NB4 (cell line): ENCODE measurements at regions not wholly inside any gene's neighbourhood (a gene's known extent, or its start where the extent isn't known, plus 50 kb on each side); places are given as distances from the start of the nearest gene placed in this dataset.

ENCODE experiments used
- DNase-seq: peaks from one replicate; pipeline ENCODE4 v3.0.0; 2010; ENCODE audit warnings: low read depth
- H3K4me3 ChIP-seq: one replicate; pipeline ENCODE4 v1.5.1; 2011; ENCODE audit warnings: mild to moderate bottlenecking, low read depth, low read length, moderate library complexity
- MYC ChIP-seq: IDR thresholded peaks from 2 replicates; pipeline ENCODE4 v1.6.1; 2011; ENCODE audit warnings: low read depth, low read length
- POLR2A ChIP-seq: IDR thresholded peaks from 2 replicates; pipeline ENCODE4 v1.6.1; 2011; ENCODE audit warnings: mild to moderate bottlenecking; ENCODE audit not compliant: insufficient read length; ENCODE audit errors: extremely low read depth
- TF ChIP-seq, protein P1 (sequence below): IDR thresholded peaks from one replicate; pipeline ENCODE4 v1.5.1; 2012; ENCODE audit warnings: low read depth, low read length
- TF ChIP-seq, protein P2 (sequence below): IDR thresholded peaks from 2 replicates; pipeline ENCODE4 v1.6.1; 2011; ENCODE audit warnings: low read depth, low read length

DNA sequence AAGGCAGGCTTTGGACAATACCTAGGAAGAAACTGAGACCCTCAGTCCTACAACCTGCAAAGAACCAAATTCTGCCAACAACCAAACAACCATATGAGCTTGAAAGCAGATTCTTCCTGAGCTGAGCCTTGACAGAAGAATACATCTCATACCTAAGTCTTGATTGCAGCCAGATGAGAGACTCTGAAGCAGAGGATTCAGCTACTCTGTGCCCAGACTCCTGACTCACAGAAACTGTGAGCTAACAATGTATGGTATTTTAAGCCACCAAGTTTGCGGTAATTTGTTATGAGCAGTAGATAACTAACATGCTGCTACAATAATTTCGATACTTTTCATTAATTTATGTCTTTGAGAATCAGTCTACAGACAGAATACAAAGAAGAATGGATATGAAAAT lies 325.1 kb upstream of the CBLB start:
- TF ChIP-seq MYC (no peak), POLR2A (no peak)
- TF ChIP-seq, protein P1, sequence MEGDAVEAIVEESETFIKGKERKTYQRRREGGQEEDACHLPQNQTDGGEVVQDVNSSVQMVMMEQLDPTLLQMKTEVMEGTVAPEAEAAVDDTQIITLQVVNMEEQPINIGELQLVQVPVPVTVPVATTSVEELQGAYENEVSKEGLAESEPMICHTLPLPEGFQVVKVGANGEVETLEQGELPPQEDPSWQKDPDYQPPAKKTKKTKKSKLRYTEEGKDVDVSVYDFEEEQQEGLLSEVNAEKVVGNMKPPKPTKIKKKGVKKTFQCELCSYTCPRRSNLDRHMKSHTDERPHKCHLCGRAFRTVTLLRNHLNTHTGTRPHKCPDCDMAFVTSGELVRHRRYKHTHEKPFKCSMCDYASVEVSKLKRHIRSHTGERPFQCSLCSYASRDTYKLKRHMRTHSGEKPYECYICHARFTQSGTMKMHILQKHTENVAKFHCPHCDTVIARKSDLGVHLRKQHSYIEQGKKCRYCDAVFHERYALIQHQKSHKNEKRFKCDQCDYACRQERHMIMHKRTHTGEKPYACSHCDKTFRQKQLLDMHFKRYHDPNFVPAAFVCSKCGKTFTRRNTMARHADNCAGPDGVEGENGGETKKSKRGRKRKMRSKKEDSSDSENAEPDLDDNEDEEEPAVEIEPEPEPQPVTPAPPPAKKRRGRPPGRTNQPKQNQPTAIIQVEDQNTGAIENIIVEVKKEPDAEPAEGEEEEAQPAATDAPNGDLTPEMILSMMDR: no peak
- TF ChIP-seq, protein P2, sequence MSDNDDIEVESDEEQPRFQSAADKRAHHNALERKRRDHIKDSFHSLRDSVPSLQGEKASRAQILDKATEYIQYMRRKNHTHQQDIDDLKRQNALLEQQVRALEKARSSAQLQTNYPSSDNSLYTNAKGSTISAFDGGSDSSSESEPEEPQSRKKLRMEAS: no peak
- no peak overlapping the region for H3K4me3 ChIP-seq
- no peak for DNase-seq

DNA sequence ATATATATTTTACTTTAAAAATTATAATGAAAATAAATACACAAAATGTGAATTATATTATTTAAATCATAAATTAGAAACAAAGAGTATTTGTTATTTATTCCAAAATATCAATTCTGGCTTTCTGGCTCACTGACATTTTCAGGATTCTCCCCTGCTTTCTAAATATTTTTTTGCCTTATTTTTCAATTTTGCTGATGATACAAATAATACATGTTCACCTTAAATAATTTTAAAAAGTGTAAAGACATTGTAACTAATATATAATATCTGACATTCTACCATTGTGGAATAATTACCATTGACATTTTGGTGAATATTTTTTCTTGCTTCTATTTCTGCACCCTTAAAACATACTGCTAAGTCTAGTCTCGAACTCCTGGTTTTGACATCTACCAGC lies 325.9 kb upstream of the CBLB start:
- DNase-seq: no peak
- H3K4me3 ChIP-seq: no peak overlapping the region
- TF ChIP-seq POLR2A: no peak
- no peak for TF ChIP-seq MYC
- TF ChIP-seq, protein P1: no peak
- TF ChIP-seq, protein P2: no peak

DNA sequence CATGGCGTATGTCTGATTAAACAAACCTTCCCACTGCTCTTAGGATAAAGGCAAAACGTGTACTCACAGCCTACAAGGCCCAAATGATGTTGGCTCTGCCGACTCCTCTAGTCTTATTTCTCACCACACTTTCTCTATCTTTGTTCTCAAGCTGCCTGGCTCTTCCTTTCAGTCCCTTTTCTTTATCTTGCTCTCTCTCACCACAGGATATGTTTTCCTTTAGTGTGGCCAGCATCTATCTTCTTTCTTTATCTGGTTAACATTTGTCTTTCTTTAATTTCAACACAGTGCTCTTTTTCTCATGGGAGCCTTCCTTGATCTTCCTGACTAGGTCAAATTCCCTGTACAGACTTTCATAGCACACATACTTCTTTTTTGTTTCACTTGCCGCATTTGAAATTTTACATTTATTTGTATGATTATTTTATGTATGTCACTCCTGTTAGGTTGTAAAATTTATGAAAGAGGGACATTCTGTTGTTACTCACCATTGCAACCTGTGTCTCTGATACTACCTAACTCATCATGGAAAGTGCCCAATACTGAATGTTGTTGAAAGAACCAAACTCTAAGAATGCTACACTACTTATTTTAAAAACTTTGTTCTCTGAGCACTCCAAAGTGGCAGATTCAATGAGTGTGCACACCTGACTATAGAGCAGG lies 328.9 kb upstream of the CBLB start:
- TF ChIP-seq, protein P2: no peak
- no peak for TF ChIP-seq POLR2A
- TF ChIP-seq MYC: no peak
- TF ChIP-seq, protein P1: no peak
- no peak for DNase-seq
- no peak overlapping the region for H3K4me3 ChIP-seq

DNA sequence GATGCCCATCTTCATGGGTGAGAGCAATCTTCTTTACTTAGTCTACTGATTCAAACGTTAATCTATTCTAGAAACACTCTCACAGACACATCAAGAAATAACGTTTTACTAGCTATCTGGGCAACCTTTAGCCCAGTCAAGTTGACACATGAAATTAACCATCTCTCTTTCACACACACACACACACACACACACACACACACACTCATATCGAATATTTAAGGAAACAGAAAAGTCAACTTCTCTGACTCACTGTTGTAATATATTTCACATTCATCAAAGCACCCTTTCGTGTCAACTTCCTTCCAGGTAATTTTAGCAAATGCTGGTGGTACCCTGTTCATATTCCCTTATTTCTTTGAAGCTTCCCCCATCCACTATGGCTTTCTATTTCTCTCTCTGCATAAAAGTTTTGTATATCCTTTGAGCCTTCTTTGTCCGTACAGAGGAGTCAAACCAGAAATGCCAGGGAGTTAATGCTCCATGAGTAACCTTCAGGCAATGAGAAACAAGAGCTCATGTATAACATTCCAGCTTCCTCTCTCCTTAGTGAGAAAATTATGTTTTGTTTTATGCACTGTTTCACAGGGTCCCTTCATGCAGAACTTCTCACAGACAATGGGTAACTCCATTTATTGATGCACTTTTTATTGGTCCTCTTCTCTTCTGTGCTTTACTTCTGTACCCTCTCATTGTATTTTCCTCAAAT lies 335.5 kb upstream of the CBLB start:
- DNase-seq: no peak
- no peak overlapping the region for H3K4me3 ChIP-seq
- no peak for TF ChIP-seq POLR2A

DNA sequence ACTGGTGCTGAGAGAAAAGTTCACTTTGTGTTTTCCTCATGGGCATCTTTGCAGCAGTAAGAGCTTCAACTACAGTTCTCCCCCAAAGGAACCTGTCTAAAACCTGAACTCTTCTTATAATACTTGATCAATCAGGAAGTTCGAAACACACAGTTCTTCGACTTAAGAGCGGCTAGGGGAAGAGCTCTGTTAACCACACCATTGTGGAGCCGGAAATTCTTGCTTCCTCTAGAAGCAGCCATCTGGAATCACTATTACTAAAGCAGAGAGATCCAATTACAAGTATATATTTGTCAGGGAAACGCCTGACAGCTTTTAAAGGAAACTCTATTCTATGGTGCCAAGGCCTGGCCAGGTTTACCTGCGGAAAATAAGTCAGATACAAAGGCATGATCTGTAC lies 337.3 kb upstream of the CBLB start:
- no peak for DNase-seq
- TF ChIP-seq POLR2A: no peak
- TF ChIP-seq, protein P1: no peak
- TF ChIP-seq, protein P2: no peak
- no peak for TF ChIP-seq MYC
- H3K4me3 ChIP-seq: no peak overlapping the region

DNA sequence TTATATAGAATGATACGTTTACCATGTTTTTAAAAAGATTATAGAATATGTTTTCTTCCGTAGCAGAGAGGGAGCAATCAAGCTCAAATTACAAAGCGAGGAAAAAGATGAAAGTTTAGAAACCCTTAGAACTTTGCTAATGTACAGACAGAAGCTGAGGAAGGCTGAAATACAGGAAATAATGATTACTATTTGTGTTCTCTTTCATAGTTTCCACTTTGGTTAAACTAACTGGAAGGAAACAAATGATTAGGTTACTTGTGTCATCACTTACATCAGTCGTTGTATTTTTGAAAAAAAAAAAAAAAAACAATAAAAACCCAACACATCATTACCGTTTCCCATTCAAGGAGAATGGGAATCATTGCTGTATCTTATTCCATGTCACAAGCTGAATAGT lies 337.8 kb upstream of the CBLB start:
- DNase-seq: no peak
- TF ChIP-seq, protein P1: no peak
- TF ChIP-seq MYC (no peak), POLR2A (no peak)
- TF ChIP-seq, protein P2: no peak
- H3K4me3 ChIP-seq: no peak overlapping the region
